ENCODE measurements at regions not wholly inside any gene's neighbourhood (a gene's known extent, or its start where the extent isn't known, plus 50 kb on each side); places are given as distances from the start of the nearest gene placed in this dataset.

DNA sequence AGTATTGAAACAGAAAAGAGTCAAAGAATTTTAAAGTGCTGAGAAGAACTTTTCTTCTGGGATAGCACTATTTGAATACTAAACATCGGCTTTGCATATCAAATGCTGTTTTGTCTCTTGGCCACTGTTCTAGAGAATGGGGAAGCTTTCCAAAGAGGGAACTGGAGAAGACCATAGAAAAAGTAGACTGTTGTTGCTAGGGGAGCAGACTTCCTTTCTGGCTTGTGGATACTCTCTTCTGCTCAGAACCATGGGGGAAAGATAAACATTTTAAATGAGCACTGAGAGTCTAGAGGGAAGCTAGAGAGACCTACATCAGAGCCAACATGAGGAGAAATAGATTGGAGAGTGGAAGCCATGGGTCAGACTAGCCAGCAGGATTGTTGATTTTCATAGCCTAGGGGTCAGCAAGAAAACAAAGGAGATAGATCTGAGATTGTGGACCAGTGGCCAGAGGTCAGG lies 315.7 kb downstream of the KCTD12 start:
- Histone ChIP-seq H2BK20ac (ENCODE audit: low read depth, low read length, poor library complexity, severe bottlenecking) (no peak overlapping the region), H3K79me1 (ENCODE audit: insufficient read depth, low read depth, low read length, poor library complexity, severe bottlenecking) (no peaks in the 10 kb centered on the region), H3K18ac (ENCODE audit: insufficient read length, low read depth, low read length) (no peak overlapping the region), H3K79me2 (ENCODE audit: insufficient read depth, low read length) (no peaks in the 10 kb centered on the region), H2AK5ac (ENCODE audit: insufficient read length, low read length) (no peak overlapping the region), H4K20me1 (ENCODE audit: control insufficient read depth, insufficient read depth, insufficient read length) (no peaks in the 10 kb centered on the region), H2BK15ac (ENCODE audit: low read depth, low read length) (no peak overlapping the region), H3K4me2 (ENCODE audit: insufficient read depth, insufficient read length, low read length) (no peak overlapping the region), H3K4ac (ENCODE audit: low read depth, low read length) (no peak overlapping the region), H3T11ph (ENCODE audit: low read length) (no peak overlapping the region), H3K9me3 (ENCODE audit: control insufficient read depth, low read depth, low read length) (peaks cover under 1% of the 10 kb centered on the region), H3K4me1 (ENCODE audit: insufficient read depth, low read length) (peaks cover 6% of the 10 kb centered on the region; the same call in 1 of the 2 replicates), H4K91ac (ENCODE audit: insufficient read length, low read depth, low read length) (no peak overlapping the region), H3K56ac (ENCODE audit: insufficient read length, low read depth, low read length) (no peak overlapping the region), H2BK12ac (ENCODE audit: insufficient read length, low read depth, low read length) (no peak overlapping the region), H3K14ac (ENCODE audit: insufficient read depth, low read length) (no peak overlapping the region), H2BK5ac (ENCODE audit: insufficient read length, low read length) (no peak overlapping the region), H2AFZ (ENCODE audit: low read length) (no peak overlapping the region), H3K23me2 (ENCODE audit: insufficient read length, low read depth, low read length, poor library complexity, severe bottlenecking) (no peaks in the 10 kb centered on the region), H2BK120ac (ENCODE audit: low read depth, low read length, poor library complexity, severe bottlenecking) (no peak overlapping the region), H3K27me3 (ENCODE audit: insufficient read depth, low read length) (no peaks in the 10 kb centered on the region), H4K5ac (ENCODE audit: insufficient read length, low read depth, low read length) (no peak overlapping the region), H3K27ac (ENCODE audit: insufficient read length, low read depth, low read length) (peak overlapping the region; percentile 39), H4K8ac (replicated peaks; ENCODE audit: insufficient read length, low read depth, low read length) (no peak overlapping the region), H3K9ac (ENCODE audit: extremely low read depth, insufficient read length, low read length) (no peak overlapping the region), H3K23ac (ENCODE audit: insufficient read length, low read depth, low read length) (no peak overlapping the region)
- H3K4me1 Mint-ChIP-seq = peaks cover 0 to 2% of the 10 kb centered on the region in 2 experiments; a peak in 1 of 4 replicates
- peaks cover 0 to 15% (median 7%) of the 10 kb centered on the region in 3 experiments; a peak in 4 of 7 replicates for H3K36me3 Mint-ChIP-seq (ENCODE audit: insufficient read depth in 1 of 3, low read depth in 3 of 3)
- no peaks in the 10 kb centered on the region for H3K27me3 Mint-ChIP-seq (ENCODE audit: low read depth)
- TF ChIP-seq, protein P1, sequence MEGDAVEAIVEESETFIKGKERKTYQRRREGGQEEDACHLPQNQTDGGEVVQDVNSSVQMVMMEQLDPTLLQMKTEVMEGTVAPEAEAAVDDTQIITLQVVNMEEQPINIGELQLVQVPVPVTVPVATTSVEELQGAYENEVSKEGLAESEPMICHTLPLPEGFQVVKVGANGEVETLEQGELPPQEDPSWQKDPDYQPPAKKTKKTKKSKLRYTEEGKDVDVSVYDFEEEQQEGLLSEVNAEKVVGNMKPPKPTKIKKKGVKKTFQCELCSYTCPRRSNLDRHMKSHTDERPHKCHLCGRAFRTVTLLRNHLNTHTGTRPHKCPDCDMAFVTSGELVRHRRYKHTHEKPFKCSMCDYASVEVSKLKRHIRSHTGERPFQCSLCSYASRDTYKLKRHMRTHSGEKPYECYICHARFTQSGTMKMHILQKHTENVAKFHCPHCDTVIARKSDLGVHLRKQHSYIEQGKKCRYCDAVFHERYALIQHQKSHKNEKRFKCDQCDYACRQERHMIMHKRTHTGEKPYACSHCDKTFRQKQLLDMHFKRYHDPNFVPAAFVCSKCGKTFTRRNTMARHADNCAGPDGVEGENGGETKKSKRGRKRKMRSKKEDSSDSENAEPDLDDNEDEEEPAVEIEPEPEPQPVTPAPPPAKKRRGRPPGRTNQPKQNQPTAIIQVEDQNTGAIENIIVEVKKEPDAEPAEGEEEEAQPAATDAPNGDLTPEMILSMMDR (conservative IDR thresholded peaks at IDR 0.05) = no peak
- H3K9me3 Mint-ChIP-seq = peaks cover 11 to 15% of the 10 kb centered on the region in 2 experiments
- DNase-seq = no peak
- no CpG with 5 or more reads among the region's 1 CpG for WGBS (ENCODE audit: extremely low coverage, insufficient read length, low lambda C conversion rate)
- no peak overlapping the region for H3K4me3 Mint-ChIP-seq
- no peak overlapping the region for H3K27ac Mint-ChIP-seq
